HG03565 (cell line): ENCODE measurements at regions not wholly inside any gene's neighbourhood (a gene's known extent, or its start where the extent isn't known, plus 50 kb on each side); places are given as distances from the start of the nearest gene placed in this dataset.

Experiments used
- ATAC-seq: cut with Tn5 transposase; IDR thresholded peaks from one replicate; pipeline ENCODE4 v1.9.1; 2021; ENCODE audit warnings: mild to moderate bottlenecking, moderate library complexity; ENCODE audit not compliant: unreplicated experiment

- ATAC-seq: no peak
Measured at GRCh38 chr4:34572026-34572425, 1672.3 kb downstream of the ARAP2 start.

DNA sequence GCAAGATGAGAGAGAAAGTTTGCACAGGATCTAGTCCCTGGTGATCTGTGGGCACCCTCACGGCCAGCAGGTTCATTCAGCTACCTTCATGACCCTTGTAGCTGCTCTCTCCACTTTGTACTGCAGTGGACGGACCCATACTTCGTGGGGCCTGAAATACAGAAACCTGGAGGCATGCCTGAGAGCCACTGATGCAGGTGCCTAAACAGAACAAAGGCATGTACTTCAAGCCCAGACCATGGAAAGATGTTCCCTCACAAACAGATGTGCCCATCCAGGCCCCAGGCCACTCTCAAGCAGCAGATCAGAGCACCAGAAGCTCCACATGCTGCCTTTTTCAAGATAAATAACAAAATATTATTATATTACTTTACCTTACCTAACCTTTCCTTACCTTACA, 1629.0 kb downstream of the ARAP2 start:
- ATAC-seq: no peak

GRCh38 chr4:34619531-34620162, 1624.7 kb downstream of the ARAP2 start:
- ATAC-seq: no peak

- ATAC-seq: no peak
Measured at GRCh38 chr4:34628471-34628870, 1615.8 kb downstream of the ARAP2 start.

- ATAC-seq: no peak
Measured at GRCh38 chr4:34629451-34629850, 1614.9 kb downstream of the ARAP2 start.

- no peak for ATAC-seq
Measured at GRCh38 chr4:34633241-34633640, 1611.1 kb downstream of the ARAP2 start.

DNA sequence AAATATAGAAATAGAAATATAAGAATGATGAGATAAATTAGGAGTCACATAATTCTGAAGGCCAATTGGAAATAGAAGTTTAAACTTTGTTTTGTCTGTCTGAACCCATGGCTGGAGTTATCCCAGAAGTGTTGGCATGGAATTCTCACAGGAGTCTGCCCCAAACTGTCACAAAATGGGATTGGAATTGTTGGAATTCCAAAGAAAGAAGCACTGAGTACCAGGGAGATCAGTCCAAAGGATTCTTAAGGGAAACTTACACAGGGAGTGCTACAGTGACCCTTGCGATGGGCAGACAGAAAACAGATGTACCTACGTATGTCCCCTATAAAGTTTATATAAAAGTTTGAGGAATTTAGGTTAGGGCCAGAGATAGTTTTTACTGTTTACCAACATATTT, 1607.7 kb downstream of the ARAP2 start:
- no peak for ATAC-seq

- ATAC-seq: no peak
Measured at GRCh38 chr4:34643476-34643875, 1600.8 kb downstream of the ARAP2 start.

DNA sequence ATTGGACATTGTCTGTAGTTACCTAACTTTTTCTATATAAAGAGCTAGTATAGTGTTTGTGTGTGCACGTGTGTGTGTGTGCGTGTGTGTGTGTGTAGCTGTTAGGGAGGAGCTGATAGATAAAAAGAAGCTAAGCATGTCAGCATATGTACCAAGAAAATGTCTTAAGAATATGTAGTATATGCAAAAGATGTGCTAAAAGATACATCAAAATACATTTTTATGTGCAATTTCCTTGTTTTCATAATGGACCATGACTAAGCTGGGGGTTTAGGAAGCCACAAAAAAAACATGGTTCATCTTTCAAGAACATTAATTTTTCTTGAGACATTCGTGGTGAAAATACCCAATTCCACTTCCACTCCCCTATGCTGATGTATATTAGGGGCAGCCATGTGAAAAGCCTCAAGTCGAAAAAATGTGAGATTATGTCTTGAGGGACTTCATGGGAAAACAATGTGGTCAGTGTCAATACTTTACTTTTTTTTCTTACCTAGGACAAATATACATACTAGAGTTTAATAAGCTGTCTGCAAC, 1599.7 kb downstream of the ARAP2 start:
- no peak for ATAC-seq

- no peak for ATAC-seq
Measured at GRCh38 chr4:34649716-34650115, 1594.6 kb downstream of the ARAP2 start.

- no peak for ATAC-seq
Measured at GRCh38 chr4:34664051-34664450, 1580.3 kb downstream of the ARAP2 start.

DNA sequence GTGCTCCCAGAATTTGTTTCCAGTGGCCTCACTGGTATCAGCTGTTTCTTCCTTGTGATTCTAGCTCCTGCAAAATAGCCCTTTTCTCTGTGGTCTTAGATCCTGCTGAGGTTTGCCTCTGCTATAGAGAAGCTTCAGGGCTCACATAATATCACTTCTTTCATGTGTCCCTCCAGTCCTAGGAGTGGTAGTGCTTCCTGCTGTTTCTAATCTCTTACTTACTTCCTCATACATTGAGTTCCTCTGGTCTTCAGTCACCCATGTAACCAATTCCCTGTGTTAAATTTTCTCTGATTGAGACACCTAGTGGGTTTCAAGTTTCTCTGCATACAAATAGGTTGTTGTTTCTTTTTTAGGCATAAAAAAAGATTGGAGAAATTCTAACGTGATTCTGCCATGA, 1567.9 kb downstream of the ARAP2 start:
- ATAC-seq: no peak

GRCh38 chr4:34678431-34678830, 1565.9 kb downstream of the ARAP2 start:
- no peak for ATAC-seq

- ATAC-seq: no peak
Measured at GRCh38 chr4:34679228-34679627, 1565.1 kb downstream of the ARAP2 start.

DNA sequence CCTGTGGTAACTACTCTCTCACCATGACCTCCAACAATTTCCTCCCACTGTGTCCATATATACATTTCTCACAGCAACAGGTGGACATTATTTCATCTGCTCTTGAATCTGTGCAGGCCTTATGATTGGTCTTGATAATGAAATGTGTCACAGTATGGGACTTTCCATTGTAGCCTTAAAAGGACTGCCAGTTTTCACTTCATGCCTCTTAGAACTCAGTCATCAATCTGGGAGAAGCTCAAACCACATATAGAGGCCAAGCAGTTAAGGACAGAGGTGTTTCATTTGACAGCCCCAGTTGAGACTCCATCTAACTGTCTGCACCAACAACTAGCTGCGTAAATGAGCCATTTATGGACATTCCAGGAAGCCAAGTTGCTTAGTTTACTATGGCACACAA, 1534.8 kb downstream of the ARAP2 start:
- no peak for ATAC-seq

DNA sequence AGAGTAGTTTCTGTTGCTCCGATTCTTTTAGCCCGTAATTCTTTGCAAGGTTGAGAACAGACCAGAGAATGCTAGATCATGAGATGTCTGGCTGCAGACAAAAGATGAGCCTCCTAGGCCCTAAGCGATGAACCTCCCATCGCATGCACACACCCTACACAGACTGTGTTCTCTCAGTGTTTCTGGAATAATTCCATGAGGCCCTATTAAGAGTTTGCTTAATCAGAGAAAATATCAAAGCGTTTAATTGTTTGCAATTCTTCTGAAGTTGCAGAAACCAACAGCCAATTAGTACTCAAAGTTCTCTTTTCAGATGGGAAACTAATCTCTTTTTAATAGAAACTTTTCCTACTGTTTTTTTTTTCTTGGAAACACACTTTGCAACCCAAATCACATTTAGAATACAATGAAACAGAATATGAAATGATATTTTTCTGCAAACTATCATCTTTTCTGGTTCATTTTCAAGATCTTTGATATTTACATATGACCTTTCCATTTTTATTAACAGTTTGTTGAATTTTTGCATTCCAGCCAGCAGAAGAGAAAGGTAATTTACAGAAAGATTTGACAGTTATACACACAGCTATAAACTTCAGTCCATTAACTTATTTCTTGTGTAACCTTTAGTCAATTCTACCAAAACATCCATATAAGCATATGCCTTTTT, 1525.6 kb downstream of the ARAP2 start:
- ATAC-seq: no peak

- peak; percentile 43 for ATAC-seq
Measured at GRCh38 chr4:34720571-34720970, 1523.7 kb downstream of the ARAP2 start.

- no peak for ATAC-seq
Measured at GRCh38 chr4:34721835-34722234, 1522.5 kb downstream of the ARAP2 start.

DNA sequence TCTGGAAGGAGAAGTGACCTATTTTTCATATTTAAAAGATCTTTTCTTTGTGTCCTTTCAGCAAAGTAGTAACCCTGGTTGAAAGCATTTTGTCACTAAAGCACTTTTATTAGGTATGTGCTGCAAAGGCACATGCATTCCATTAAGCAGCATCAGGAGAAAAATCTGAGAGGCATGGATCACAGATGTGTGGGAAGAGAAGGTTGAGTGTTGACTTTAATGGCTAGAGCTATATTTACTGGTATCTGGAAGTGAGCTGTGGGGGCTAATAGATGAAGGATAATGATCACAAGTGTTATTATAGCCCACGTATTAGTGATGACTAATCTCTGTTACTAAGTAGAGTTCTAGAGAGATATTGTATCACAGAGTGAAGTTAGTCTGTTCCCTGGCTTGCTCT, 1520.7 kb downstream of the ARAP2 start:
- ATAC-seq: no peak

DNA sequence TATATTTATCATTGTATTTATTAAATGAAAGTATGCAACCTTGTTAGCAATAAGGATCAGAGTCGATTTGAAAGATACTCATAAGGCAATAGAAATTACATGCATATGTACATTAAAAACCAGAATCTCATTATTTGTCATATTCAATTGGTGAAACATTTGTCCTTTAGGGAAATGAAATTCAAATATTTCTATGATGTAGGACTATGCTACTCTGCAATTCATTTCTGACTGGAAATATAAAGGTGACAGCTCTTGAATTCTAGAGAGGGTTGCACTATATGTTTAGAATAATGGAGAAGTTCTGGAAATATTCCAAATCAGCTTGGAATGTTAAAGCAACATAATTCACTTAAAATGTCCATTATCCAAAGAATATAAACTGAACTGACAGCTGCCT, 1519.8 kb downstream of the ARAP2 start:
- no peak for ATAC-seq

DNA sequence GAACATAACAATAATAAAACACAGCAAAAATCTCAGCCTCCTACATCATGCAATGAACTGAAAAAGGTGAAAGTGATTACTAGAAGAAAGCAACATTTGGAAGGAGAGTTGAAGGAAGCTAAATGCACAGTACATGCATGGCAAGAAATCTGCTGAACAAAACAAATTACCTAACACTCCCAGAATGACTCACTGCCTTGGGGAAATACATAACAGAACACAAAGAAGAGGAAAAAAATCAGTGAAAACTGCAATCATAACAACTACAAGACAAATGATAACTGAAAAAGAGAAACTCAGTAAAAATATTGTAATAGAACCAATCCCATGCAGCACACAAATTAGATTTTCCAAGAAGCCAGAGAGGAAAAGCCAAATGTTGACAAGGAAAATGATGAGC, 1513.2 kb downstream of the ARAP2 start:
- no peak for ATAC-seq

GRCh38 chr4:34732176-34732950, 1512.0 kb downstream of the ARAP2 start:
- no peak for ATAC-seq
